ENCODE measurements at regions not wholly inside any gene's neighbourhood (a gene's known extent, or its start where the extent isn't known, plus 50 kb on each side); places are given as distances from the start of the nearest gene placed in this dataset.

- TF ChIP-seq, protein P1, sequence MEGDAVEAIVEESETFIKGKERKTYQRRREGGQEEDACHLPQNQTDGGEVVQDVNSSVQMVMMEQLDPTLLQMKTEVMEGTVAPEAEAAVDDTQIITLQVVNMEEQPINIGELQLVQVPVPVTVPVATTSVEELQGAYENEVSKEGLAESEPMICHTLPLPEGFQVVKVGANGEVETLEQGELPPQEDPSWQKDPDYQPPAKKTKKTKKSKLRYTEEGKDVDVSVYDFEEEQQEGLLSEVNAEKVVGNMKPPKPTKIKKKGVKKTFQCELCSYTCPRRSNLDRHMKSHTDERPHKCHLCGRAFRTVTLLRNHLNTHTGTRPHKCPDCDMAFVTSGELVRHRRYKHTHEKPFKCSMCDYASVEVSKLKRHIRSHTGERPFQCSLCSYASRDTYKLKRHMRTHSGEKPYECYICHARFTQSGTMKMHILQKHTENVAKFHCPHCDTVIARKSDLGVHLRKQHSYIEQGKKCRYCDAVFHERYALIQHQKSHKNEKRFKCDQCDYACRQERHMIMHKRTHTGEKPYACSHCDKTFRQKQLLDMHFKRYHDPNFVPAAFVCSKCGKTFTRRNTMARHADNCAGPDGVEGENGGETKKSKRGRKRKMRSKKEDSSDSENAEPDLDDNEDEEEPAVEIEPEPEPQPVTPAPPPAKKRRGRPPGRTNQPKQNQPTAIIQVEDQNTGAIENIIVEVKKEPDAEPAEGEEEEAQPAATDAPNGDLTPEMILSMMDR (IDR thresholded peaks at IDR 0.05; ENCODE audit: insufficient read depth, low read depth, low read length) = no peak
- no peak overlapping the region for H3K4me3 ChIP-seq (ENCODE audit: low read depth, low read length)
- ChIA-PET CTCF (interaction anchor here (1.4 kb wide), 1 partner anchor 8 kb away, joined by 3 read pairs; no protein-coding TSS in a partner anchor), POLR2A (no interaction called here)
- peaks cover 1% of the 10 kb centered on the region for H3K36me3 ChIP-seq (ENCODE audit: control insufficient read depth, insufficient read depth, low read length)
- no peak for DNase-seq (ENCODE audit: low read depth)
- no peaks in the 10 kb centered on the region for H3K27me3 ChIP-seq (ENCODE audit: control insufficient read depth, insufficient read depth, low read length)
These were observed 204.6 kb downstream of the GLI2 start for GRCh38 chr2:120940319-120940696.

DNA sequence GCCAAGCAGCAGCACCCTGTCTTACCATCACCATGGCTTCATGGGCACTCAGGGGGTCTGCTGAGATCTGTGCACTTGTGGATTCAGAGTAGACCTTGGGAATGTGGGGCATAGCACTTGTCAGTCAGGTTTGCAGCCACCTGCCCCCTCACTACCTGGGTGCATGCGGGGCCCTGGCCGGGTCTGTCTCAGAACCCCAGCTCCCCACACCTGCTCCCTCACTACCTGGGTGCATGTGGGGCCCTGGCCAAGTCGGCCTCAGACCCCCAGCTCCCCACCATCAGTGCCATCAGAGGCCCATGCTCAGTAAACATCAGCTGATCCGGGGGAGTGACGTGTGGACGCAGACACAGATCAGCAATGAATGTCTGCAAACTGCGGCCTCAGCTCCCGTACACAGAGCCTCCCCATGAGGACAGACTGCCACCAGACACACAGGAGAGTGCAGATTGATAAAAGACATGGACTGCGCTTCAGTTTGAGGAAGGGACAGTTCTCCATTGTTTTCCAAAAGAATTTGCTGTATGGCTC is 205.1 kb downstream of the GLI2 start:
- peaks cover 1% of the 10 kb centered on the region for H3K36me3 ChIP-seq (ENCODE audit: control insufficient read depth, insufficient read depth, low read length)
- ChIA-PET CTCF (interaction anchor here (1.0 to 1.4 kb wide), 2 partner anchors 8 to 9 kb away, joined by 3 read pairs; no protein-coding TSS in a partner anchor), POLR2A (no interaction called here)
- no peaks in the 10 kb centered on the region for H3K27me3 ChIP-seq (ENCODE audit: control insufficient read depth, insufficient read depth, low read length)
- TF ChIP-seq, protein P1 (IDR thresholded peaks at IDR 0.05; ENCODE audit: insufficient read depth, low read depth, low read length) = no peak
- no peak for DNase-seq (ENCODE audit: low read depth)
- H3K4me3 ChIP-seq (ENCODE audit: low read depth, low read length) = no peak overlapping the region

- ChIA-PET POLR2A (no interaction called here), CTCF (interaction anchor here (1.0 kb wide), 1 partner anchor 9 kb away, joined by 3 read pairs; no protein-coding TSS in a partner anchor)
- Histone ChIP-seq H3K36me3 (ENCODE audit: control insufficient read depth, insufficient read depth, low read length) (peaks cover 1% of the 10 kb centered on the region), H3K27me3 (ENCODE audit: control insufficient read depth, insufficient read depth, low read length) (no peaks in the 10 kb centered on the region), H3K4me3 (ENCODE audit: low read depth, low read length) (no peak overlapping the region)
- TF ChIP-seq, protein P1 (IDR thresholded peaks at IDR 0.05; ENCODE audit: insufficient read depth, low read depth, low read length) = no peak
- no peak for DNase-seq (ENCODE audit: low read depth)
These were observed 206.0 kb downstream of the GLI2 start for GRCh38 chr2:120941571-120942120.

- DNase-seq (ENCODE audit: low read depth) = no peak
- Histone ChIP-seq H3K27me3 (ENCODE audit: control insufficient read depth, insufficient read depth, low read length) (no peaks in the 10 kb centered on the region), H3K36me3 (ENCODE audit: control insufficient read depth, insufficient read depth, low read length) (peaks cover 1% of the 10 kb centered on the region), H3K4me3 (ENCODE audit: low read depth, low read length) (no peak overlapping the region)
- POLR2A ChIA-PET = interaction anchor here (0.7 kb wide), 1 partner anchor 114 kb away, joined by 11 read pairs; no protein-coding TSS in a partner anchor
- CTCF ChIA-PET = interaction anchor here (0.7 kb wide), 1 partner anchor 247 kb away, joined by 3 read pairs; no protein-coding TSS in a partner anchor
- TF ChIP-seq, protein P1 (IDR thresholded peaks at IDR 0.05; ENCODE audit: insufficient read depth, low read depth, low read length) = no peak
These were observed 207.0 kb downstream of the GLI2 start for GRCh38 chr2:120942658-120943057.

DNA sequence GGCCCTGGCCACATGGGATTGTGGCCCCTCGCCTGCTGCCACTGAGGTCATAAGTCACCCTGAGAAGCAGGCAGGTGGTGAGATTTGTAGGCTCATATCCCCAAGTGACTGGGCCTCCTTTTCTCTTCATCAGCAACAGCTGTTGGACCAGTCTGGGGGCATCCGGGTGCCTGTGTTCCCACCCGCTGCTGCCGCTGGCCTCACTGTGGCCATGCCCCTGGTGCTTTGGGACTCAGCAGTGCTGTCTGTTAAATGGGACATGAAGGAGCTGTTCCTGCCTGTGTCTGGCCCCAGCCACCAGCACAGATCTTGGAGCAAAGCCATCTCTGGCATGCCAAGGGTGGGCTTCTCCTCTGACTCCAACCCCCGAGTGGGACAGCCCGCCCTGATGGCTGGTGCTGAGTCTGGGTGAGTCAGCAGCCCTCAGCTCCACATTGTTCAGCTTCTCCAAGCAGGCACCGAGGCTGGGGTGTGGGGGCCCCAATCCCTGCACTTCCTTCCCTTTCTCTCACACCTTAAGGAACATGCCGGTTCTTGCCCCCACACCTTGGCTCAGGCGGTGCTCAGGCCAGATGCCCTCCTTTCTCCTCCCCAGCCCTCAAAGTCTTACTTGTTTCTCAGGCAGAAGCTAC is 207.9 kb downstream of the GLI2 start:
- TF ChIP-seq, protein P1 (IDR thresholded peaks at IDR 0.05; ENCODE audit: insufficient read depth, low read depth, low read length) = no peak
- no peaks in the 10 kb centered on the region for H3K27me3 ChIP-seq (ENCODE audit: control insufficient read depth, insufficient read depth, low read length)
- H3K36me3 ChIP-seq (ENCODE audit: control insufficient read depth, insufficient read depth, low read length) = peaks cover 1% of the 10 kb centered on the region
- DNase-seq (ENCODE audit: low read depth) = no peak
- no peak overlapping the region for H3K4me3 ChIP-seq (ENCODE audit: low read depth, low read length)
- ChIA-PET CTCF (interaction anchor here (0.7 to 0.8 kb wide), 2 partner anchors 11 to 248 kb away, joined by 3 read pairs; no protein-coding TSS in a partner anchor), POLR2A (no interaction called here)

All from BJ (cell line).